Frontal cortex (tissue), 3 donors: ENCODE measurements at regions not wholly inside any gene's neighbourhood (a gene's known extent, or its start where the extent isn't known, plus 50 kb on each side); places are given as distances from the start of the nearest gene placed in this dataset.

Source experiments
- DNase-seq, 2 donors: peaks; one replicate each; pipeline ENCODE4 v3.0.0; 2012; ENCODE audit warnings: low spot score in 2 of 2
- FAIRE-seq: peaks from 2 replicates; lab custom pipeline; 2012; peaks lifted over from hg19 to GRCh38; lab: Jason Lieb, UNC
- donor health status: control.
- donor health status: control.
- donor health status: control.

GRCh38 chr5:120365656-120366446 lies 98.2 kb upstream of the PRR16 start:
- DNase-seq (no peak), FAIRE-seq (no peak)

- DNase-seq (no peak), FAIRE-seq (no peak)
Observed at GRCh38 chr5:120367896-120368634, 96.0 kb upstream of the PRR16 start.

- FAIRE-seq (no peak), DNase-seq (no peak)
Observed at GRCh38 chr5:120368923-120369715, 95.0 kb upstream of the PRR16 start.

- no peak for FAIRE-seq
- DNase-seq = no peak
Observed at GRCh38 chr5:120372899-120373298, 91.2 kb upstream of the PRR16 start.

- DNase-seq (no peak), FAIRE-seq (no peak)
Observed at GRCh38 chr5:120375248-120375647, 88.9 kb upstream of the PRR16 start.

GRCh38 chr5:120380644-120381043 lies 83.5 kb upstream of the PRR16 start:
- DNase-seq = no peak
- FAIRE-seq = no peak

- no peak for DNase-seq
- FAIRE-seq = no peak
Observed at GRCh38 chr5:120382833-120383232, 81.3 kb upstream of the PRR16 start.

- FAIRE-seq = no peak
- DNase-seq = no peak
Observed at GRCh38 chr5:120386981-120387380, 77.1 kb upstream of the PRR16 start.

- no peak for FAIRE-seq
- DNase-seq = no peak
Observed at GRCh38 chr5:120388016-120388781, 75.9 kb upstream of the PRR16 start.

- FAIRE-seq = no peak
- DNase-seq = no peak
Observed at GRCh38 chr5:120394259-120394658, 69.8 kb upstream of the PRR16 start.

GRCh38 chr5:120396186-120396585 lies 67.9 kb upstream of the PRR16 start:
- DNase-seq (no peak), FAIRE-seq (no peak)

- FAIRE-seq = no peak
- no peak for DNase-seq
Observed at GRCh38 chr5:120400356-120400755, 63.7 kb upstream of the PRR16 start.

GRCh38 chr5:120402606-120403005 lies 61.5 kb upstream of the PRR16 start:
- no peak for DNase-seq
- no peak for FAIRE-seq

- FAIRE-seq (no peak), DNase-seq (peak in 1 of 2 donors; percentile 3)
Observed at GRCh38 chr5:120405286-120405864, 58.7 kb upstream of the PRR16 start.

GRCh38 chr5:120405923-120406322 lies 58.2 kb upstream of the PRR16 start:
- FAIRE-seq (no peak), DNase-seq (no peak)

- DNase-seq (no peak), FAIRE-seq (no peak)
Observed at GRCh38 chr5:120413686-120414085, 50.4 kb upstream of the PRR16 start.
